ENCODE measurements at regions not wholly inside any gene's neighbourhood (a gene's known extent, or its start where the extent isn't known, plus 50 kb on each side); places are given as distances from the start of the nearest gene placed in this dataset.

DNA sequence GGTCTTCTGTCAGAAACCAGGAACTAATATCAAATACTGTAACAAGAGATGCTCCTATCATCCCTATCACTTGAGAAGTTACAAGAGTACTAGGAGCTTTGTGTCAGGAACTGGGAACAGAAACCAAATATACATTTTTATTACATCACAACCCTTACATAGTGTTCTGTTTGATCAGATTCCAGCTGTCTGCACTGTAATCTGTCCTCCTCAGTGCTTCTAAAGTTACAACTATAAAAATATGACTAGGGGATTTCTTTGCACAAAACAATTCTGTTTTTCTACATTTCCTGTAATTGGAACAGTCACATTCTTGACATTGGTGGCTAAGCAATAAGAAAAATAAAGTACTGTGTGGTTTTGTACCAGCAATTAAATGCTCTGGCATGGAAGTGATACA, 686.0 kb downstream of the PDHA2 start:
- in situ Hi-C loops (cut with MboI; ENCODE audit: low sequenced_read_pairs) (no loop called here), dilution Hi-C loops (cut with HindIII; ENCODE audit: low sequenced_read_pairs, unreplicated experiment) (no loop called here), intact Hi-C loops (cut with micrococcal nuclease) (no loop called here)
- Histone ChIP-seq H3K4ac (ENCODE audit: low read depth, low read length) (no peak overlapping the region), H2BK5ac (ENCODE audit: low read depth, low read length, poor library complexity, severe bottlenecking) (no peak overlapping the region), H3K4me2 (ENCODE audit: low read depth, low read length) (no peak overlapping the region), H3K79me1 (ENCODE audit: low read depth in 1 of 2, low read length in 2 of 2) (no peaks in the 10 kb centered on the region), H3K4me1 (ENCODE audit: control insufficient read depth, insufficient read depth, low read length) (no peaks in the 10 kb centered on the region), H2BK20ac (ENCODE audit: low read depth, low read length) (no peak overlapping the region), H3K9ac (ENCODE audit: low read depth, low read length) (no peak overlapping the region), H4K8ac (ENCODE audit: low read depth in 2 of 2, low read length in 2 of 2) (no peak overlapping the region), H3K4me3 (ENCODE audit: insufficient read depth, low read depth, low read length) (no peak overlapping the region), H3K9me3 (ENCODE audit: control insufficient read depth, insufficient read depth, low read length) (peaks cover 9% of the 10 kb centered on the region), H4K5ac (ENCODE audit: low read depth, low read length) (no peak overlapping the region), H4K20me1 (ENCODE audit: insufficient read depth, low read length) (no peaks in the 10 kb centered on the region), H2AK9ac (replicated peaks; ENCODE audit: low read depth, low read length, poor library complexity) (no peak overlapping the region), H2BK120ac (ENCODE audit: low read depth, low read length) (no peak overlapping the region), H3K56ac (ENCODE audit: extremely low read depth, insufficient read depth, low read length) (no peak overlapping the region), H3K18ac (ENCODE audit: low read depth, low read length) (no peak overlapping the region), H2AFZ (replicated peaks; ENCODE audit: low read length, poor library complexity) (no peak overlapping the region), H3K36me3 (ENCODE audit: control insufficient read depth, insufficient read depth, low read length) (no peaks in the 10 kb centered on the region), H3K27ac (ENCODE audit: insufficient read depth, low read length) (no peak overlapping the region), H2BK15ac (ENCODE audit: low read depth, low read length) (no peak overlapping the region), H3K14ac (replicated peaks; ENCODE audit: low read depth, low read length) (no peak overlapping the region), H2AK5ac (ENCODE audit: low read depth, low read length) (no peak overlapping the region), H3K27me3 (ENCODE audit: control insufficient read depth, insufficient read depth, low read length) (no peaks in the 10 kb centered on the region), H4K91ac (ENCODE audit: insufficient read depth, low read depth, low read length) (no peak overlapping the region), H3K23ac (ENCODE audit: low read depth, low read length) (no peak overlapping the region), H3K9me1 (ENCODE audit: insufficient read depth, low read length) (no peaks in the 10 kb centered on the region)
- ChIA-PET POLR2A (ENCODE audit: unreplicated experiment) (no interaction called here), CTCF (no interaction called here)
- no peak for DNase-seq
- ATAC-seq (ENCODE audit: low read depth) = no peak
- no TSS peak for BruUV-seq (replicated peaks)
- TF ChIP-seq, protein P1, sequence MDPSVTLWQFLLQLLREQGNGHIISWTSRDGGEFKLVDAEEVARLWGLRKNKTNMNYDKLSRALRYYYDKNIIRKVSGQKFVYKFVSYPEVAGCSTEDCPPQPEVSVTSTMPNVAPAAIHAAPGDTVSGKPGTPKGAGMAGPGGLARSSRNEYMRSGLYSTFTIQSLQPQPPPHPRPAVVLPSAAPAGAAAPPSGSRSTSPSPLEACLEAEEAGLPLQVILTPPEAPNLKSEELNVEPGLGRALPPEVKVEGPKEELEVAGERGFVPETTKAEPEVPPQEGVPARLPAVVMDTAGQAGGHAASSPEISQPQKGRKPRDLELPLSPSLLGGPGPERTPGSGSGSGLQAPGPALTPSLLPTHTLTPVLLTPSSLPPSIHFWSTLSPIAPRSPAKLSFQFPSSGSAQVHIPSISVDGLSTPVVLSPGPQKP (IDR thresholded peaks at IDR 0.05; ENCODE audit: borderline replicate concordance, low read depth, low read length) = no peak
- TF ChIP-seq RFX5 (IDR thresholded peaks at IDR 0.05; ENCODE audit: low read depth, low read length) (no peak), MAFK (IDR thresholded peaks at IDR 0.05; ENCODE audit: low read depth, low read length) (no peak), FOS (IDR thresholded peaks at IDR 0.05; ENCODE audit: low read depth, low read length) (no peak), MXI1 (IDR thresholded peaks at IDR 0.05; ENCODE audit: borderline replicate concordance, low read depth, low read length) (no peak)
- TF ChIP-seq, protein P2, sequence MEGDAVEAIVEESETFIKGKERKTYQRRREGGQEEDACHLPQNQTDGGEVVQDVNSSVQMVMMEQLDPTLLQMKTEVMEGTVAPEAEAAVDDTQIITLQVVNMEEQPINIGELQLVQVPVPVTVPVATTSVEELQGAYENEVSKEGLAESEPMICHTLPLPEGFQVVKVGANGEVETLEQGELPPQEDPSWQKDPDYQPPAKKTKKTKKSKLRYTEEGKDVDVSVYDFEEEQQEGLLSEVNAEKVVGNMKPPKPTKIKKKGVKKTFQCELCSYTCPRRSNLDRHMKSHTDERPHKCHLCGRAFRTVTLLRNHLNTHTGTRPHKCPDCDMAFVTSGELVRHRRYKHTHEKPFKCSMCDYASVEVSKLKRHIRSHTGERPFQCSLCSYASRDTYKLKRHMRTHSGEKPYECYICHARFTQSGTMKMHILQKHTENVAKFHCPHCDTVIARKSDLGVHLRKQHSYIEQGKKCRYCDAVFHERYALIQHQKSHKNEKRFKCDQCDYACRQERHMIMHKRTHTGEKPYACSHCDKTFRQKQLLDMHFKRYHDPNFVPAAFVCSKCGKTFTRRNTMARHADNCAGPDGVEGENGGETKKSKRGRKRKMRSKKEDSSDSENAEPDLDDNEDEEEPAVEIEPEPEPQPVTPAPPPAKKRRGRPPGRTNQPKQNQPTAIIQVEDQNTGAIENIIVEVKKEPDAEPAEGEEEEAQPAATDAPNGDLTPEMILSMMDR (conservative IDR thresholded peaks at IDR 0.05; ENCODE audit: low read depth, low read length) = no peak
